SK-N-SH treated with all-trans-retinoic acid at 6 μM for 48 hours (cell line): ENCODE measurements at regions not wholly inside any gene's neighbourhood (a gene's known extent, or its start where the extent isn't known, plus 50 kb on each side); places are given as distances from the start of the nearest gene placed in this dataset.

Source experiments
- BACH2 ChIP-seq: fragments of 250-450 bp; sonication (Bioruptor Pico); IDR thresholded peaks from 2 replicates; pipeline ENCODE4 v1.9.0; 2021; ENCODE audit warnings: mild to moderate bottlenecking, borderline replicate concordance
- ISL1 ChIP-seq: fragments of 250-450 bp; sonication (Bioruptor Pico); IDR thresholded peaks from 2 replicates; pipeline ENCODE4 v2.1.2; 2022; ENCODE audit warnings: mild to moderate bottlenecking, moderate library complexity
- OSR1 ChIP-seq: fragments of 250-450 bp; sonication (Bioruptor Pico); IDR thresholded peaks from 2 replicates; pipeline ENCODE4 v1.8.0; 2022; ENCODE audit warnings: moderate library complexity, mild to moderate bottlenecking, inconsistent platforms
- RARB ChIP-seq: fragments of 250-450 bp; sonication (Bioruptor Pico); IDR thresholded peaks from 2 replicates; pipeline ENCODE4 v1.8.0; 2021; ENCODE audit warnings: mild to moderate bottlenecking, moderate library complexity
- SNAI2 ChIP-seq: fragments of 250-450 bp; sonication (Bioruptor Pico); IDR thresholded peaks from 2 replicates; pipeline ENCODE4 v1.5.0; 2020; ENCODE audit warnings: mild to moderate bottlenecking, moderate library complexity
- ZC3H10 ChIP-seq: fragments of 250-450 bp; sonication (Bioruptor Pico); IDR thresholded peaks from 2 replicates; pipeline ENCODE4 v1.5.1; 2021; ENCODE audit warnings: mild to moderate bottlenecking, moderate library complexity
- ZFP3 ChIP-seq: fragments of 250-450 bp; sonication (Bioruptor Pico); IDR thresholded peaks from 2 replicates; pipeline ENCODE4 v1.5.0; 2020; ENCODE audit warnings: mild to moderate bottlenecking, moderate library complexity
- ZFP30 ChIP-seq: fragments of 450-650 bp; formaldehyde crosslinking; IDR thresholded peaks from 2 replicates; pipeline ENCODE4 v1.5.0; 2022; ENCODE audit warnings: mild to moderate bottlenecking, moderate library complexity
- ZNF565 ChIP-seq: fragments of 450-650 bp; formaldehyde crosslinking; conservative IDR thresholded peaks from 2 replicates; pipeline ENCODE4 v1.5.0; 2020; ENCODE audit warnings: low read depth, mild to moderate bottlenecking, moderate library complexity
- ZNF70 ChIP-seq: fragments of 450-650 bp; formaldehyde crosslinking; IDR thresholded peaks from 2 replicates; pipeline ENCODE4 v1.5.0; 2020; ENCODE audit warnings: mild to moderate bottlenecking, moderate library complexity
- TF ChIP-seq, protein P1 (sequence below): fragments of 250-450 bp; sonication (Bioruptor Pico); IDR thresholded peaks from 2 replicates; pipeline ENCODE4 v1.8.0; 2020; ENCODE audit warnings: mild to moderate bottlenecking, moderate library complexity, borderline replicate concordance
- TF ChIP-seq, protein P2 (sequence below): fragments of 250-450 bp; sonication (Bioruptor Pico); IDR thresholded peaks from 2 replicates; pipeline ENCODE4 v1.5.1; 2020; ENCODE audit warnings: low read depth, mild to moderate bottlenecking, moderate library complexity
- TF ChIP-seq, protein P3 (sequence below): fragments of 250-450 bp; sonication (Bioruptor Pico); IDR thresholded peaks from 2 replicates; pipeline ENCODE4 v1.8.0; 2021; ENCODE audit warnings: low read depth, mild to moderate bottlenecking, moderate library complexity, borderline replicate concordance

DNA sequence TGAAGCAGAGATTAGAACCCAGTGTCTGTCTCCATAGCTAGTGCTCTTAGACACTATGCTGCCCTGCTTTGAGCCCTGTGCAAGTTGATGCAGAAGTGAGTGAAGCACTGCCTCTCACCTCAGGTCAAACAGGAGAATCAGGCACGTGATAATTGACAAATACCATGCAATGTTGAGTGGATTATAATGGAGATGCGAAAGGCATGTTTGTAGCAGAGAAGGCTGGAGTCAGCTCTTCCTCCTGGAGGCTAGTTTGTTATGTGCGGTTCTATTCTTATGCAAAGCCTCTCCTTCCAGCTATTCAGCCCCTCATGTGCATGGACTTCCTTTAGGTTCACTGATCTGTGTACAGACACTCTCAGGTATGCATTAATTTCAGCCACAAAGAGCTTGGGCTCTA lies 108.5 kb downstream of the MANEA start:
- no peak for TF ChIP-seq BACH2 (CRISPR knock-in tag)
- TF ChIP-seq, protein P1, sequence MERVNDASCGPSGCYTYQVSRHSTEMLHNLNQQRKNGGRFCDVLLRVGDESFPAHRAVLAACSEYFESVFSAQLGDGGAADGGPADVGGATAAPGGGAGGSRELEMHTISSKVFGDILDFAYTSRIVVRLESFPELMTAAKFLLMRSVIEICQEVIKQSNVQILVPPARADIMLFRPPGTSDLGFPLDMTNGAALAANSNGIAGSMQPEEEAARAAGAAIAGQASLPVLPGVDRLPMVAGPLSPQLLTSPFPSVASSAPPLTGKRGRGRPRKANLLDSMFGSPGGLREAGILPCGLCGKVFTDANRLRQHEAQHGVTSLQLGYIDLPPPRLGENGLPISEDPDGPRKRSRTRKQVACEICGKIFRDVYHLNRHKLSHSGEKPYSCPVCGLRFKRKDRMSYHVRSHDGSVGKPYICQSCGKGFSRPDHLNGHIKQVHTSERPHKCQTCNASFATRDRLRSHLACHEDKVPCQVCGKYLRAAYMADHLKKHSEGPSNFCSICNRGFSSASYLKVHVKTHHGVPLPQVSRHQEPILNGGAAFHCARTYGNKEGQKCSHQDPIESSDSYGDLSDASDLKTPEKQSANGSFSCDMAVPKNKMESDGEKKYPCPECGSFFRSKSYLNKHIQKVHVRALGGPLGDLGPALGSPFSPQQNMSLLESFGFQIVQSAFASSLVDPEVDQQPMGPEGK (CRISPR knock-in tag): no peak
- TF ChIP-seq, protein P2, sequence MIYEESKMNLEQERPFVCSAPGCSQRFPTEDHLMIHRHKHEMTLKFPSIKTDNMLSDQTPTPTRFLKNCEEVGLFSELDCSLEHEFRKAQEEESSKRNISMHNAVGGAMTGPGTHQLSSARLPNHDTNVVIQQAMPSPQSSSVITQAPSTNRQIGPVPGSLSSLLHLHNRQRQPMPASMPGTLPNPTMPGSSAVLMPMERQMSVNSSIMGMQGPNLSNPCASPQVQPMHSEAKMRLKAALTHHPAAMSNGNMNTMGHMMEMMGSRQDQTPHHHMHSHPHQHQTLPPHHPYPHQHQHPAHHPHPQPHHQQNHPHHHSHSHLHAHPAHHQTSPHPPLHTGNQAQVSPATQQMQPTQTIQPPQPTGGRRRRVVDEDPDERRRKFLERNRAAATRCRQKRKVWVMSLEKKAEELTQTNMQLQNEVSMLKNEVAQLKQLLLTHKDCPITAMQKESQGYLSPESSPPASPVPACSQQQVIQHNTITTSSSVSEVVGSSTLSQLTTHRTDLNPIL (CRISPR knock-in tag): no peak
- no peak for TF ChIP-seq ISL1 (CRISPR knock-in tag)
- TF ChIP-seq ZNF565 (CRISPR knock-in tag): no peak
- TF ChIP-seq, protein P3, sequence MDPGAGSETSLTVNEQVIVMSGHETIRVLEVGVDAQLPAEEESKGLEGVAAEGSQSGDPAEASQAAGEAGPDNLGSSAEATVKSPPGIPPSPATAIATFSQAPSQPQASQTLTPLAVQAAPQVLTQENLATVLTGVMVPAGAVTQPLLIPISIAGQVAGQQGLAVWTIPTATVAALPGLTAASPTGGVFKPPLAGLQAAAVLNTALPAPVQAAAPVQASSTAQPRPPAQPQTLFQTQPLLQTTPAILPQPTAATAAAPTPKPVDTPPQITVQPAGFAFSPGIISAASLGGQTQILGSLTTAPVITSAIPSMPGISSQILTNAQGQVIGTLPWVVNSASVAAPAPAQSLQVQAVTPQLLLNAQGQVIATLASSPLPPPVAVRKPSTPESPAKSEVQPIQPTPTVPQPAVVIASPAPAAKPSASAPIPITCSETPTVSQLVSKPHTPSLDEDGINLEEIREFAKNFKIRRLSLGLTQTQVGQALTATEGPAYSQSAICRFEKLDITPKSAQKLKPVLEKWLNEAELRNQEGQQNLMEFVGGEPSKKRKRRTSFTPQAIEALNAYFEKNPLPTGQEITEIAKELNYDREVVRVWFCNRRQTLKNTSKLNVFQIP (CRISPR knock-in tag): no peak
- no peak for TF ChIP-seq ZFP30 (CRISPR knock-in tag)
- TF ChIP-seq ZNF70 (CRISPR knock-in tag): no peak
- TF ChIP-seq OSR1 (CRISPR knock-in tag): no peak
- no peak for TF ChIP-seq ZFP3 (CRISPR knock-in tag)
- TF ChIP-seq ZC3H10: no peak
- TF ChIP-seq SNAI2 (CRISPR knock-in tag): no peak
- no peak for TF ChIP-seq RARB (CRISPR knock-in tag)
